OCI-LY3 (cell line): ENCODE measurements at regions not wholly inside any gene's neighbourhood (a gene's known extent, or its start where the extent isn't known, plus 50 kb on each side); places are given as distances from the start of the nearest gene placed in this dataset.

Experiments used
- CTCF ChIP-seq: fragments of 200-600, 300-600 bp; sonication (generic); IDR thresholded peaks from 2 replicates; pipeline ENCODE4 v1.5.1; 2014; ENCODE audit warnings: antibody characterized with exemption, low read length, low read depth
- EZH2phosphoT487 ChIP-seq: fragments of 200-600 bp; shearing (Covaris generic); IDR thresholded peaks from 2 replicates; pipeline ENCODE4 v1.6.1; 2018; ENCODE audit warnings: antibody characterized with exemption, mixed run types, low read depth

- TF ChIP-seq CTCF: peak; percentile 16; the same call in 1 of the 2 replicates
- TF ChIP-seq EZH2phosphoT487: no peak
Observed at GRCh38 chr5:165881259-165881658, 2375.8 kb downstream of the MAT2B start.
